MCF 10A (cell line): ENCODE measurements at regions not wholly inside any gene's neighbourhood (a gene's known extent, or its start where the extent isn't known, plus 50 kb on each side); places are given as distances from the start of the nearest gene placed in this dataset.

ENCODE experiments used
- BruUV-seq: library from RNA; stranded (reverse); fragments of 400-500 nt; replicated peaks from 2 replicates; lab custom pipeline; 2021; lab: Mats Ljungman, UMichigan
- CTCF ChIA-PET: fragments of 300-600 bp; sonication (Branson Sonifier 250); formaldehyde crosslinking; extraction: SDS; loops from one replicate; lab custom pipeline; 2021; ENCODE audit warnings: antibody characterized with exemption, inconsistent platforms; lab: Yijun Ruan, JAX
- POLR2A ChIA-PET: fragments of 300-600, 350-650 bp; sonication (Branson Sonifier 250); formaldehyde crosslinking; extraction: SDS; loops from one replicate; lab custom pipeline; 2020; ENCODE audit warnings: antibody characterized with exemption, inconsistent platforms; lab: Yijun Ruan, JAX
- DNase-seq: peaks from one replicate; pipeline ENCODE4 v3.0.0-alpha.2; 2018; ENCODE audit not compliant: unreplicated experiment
- H3K27ac Mint-ChIP-seq: one replicate; pipeline ENCODE4 v1.8.0; 2022; ENCODE audit warnings: mild to moderate bottlenecking, low read depth, mixed read lengths; ENCODE audit not compliant: unreplicated experiment
- H3K27me3 Mint-ChIP-seq: one replicate; pipeline ENCODE4 v1.8.0; 2022; ENCODE audit warnings: mixed read lengths; ENCODE audit not compliant: insufficient read depth, unreplicated experiment
- H3K36me3 Mint-ChIP-seq: one replicate; pipeline ENCODE4 v1.8.0; 2022; ENCODE audit warnings: mild to moderate bottlenecking, moderate library complexity, mixed read lengths; ENCODE audit not compliant: insufficient read depth, unreplicated experiment
- H3K4me1 Mint-ChIP-seq: one replicate; pipeline ENCODE4 v1.8.0; 2022; ENCODE audit warnings: mixed read lengths; ENCODE audit not compliant: insufficient read depth, unreplicated experiment
- H3K4me3 Mint-ChIP-seq: one replicate; pipeline ENCODE4 v1.8.0; 2022; ENCODE audit warnings: mild to moderate bottlenecking, moderate library complexity, mixed read lengths; ENCODE audit not compliant: unreplicated experiment
- H3K9me3 Mint-ChIP-seq: one replicate; pipeline ENCODE4 v1.8.0; 2022; ENCODE audit warnings: mixed read lengths; ENCODE audit not compliant: unreplicated experiment
- intact Hi-C: fragments of 100-400 bp; cut with micrococcal nuclease; formaldehyde crosslinking; loops from 2 replicates; pipeline ENCODE4 v1.14.1; 2022
- TF ChIP-seq, protein P1 (sequence below): fragments of 200-600 bp; IDR thresholded peaks from one replicate; pipeline ENCODE4 v1.8.0; 2022; ENCODE audit warnings: antibody characterized with exemption, mild to moderate bottlenecking; ENCODE audit not compliant: unreplicated experiment

DNA sequence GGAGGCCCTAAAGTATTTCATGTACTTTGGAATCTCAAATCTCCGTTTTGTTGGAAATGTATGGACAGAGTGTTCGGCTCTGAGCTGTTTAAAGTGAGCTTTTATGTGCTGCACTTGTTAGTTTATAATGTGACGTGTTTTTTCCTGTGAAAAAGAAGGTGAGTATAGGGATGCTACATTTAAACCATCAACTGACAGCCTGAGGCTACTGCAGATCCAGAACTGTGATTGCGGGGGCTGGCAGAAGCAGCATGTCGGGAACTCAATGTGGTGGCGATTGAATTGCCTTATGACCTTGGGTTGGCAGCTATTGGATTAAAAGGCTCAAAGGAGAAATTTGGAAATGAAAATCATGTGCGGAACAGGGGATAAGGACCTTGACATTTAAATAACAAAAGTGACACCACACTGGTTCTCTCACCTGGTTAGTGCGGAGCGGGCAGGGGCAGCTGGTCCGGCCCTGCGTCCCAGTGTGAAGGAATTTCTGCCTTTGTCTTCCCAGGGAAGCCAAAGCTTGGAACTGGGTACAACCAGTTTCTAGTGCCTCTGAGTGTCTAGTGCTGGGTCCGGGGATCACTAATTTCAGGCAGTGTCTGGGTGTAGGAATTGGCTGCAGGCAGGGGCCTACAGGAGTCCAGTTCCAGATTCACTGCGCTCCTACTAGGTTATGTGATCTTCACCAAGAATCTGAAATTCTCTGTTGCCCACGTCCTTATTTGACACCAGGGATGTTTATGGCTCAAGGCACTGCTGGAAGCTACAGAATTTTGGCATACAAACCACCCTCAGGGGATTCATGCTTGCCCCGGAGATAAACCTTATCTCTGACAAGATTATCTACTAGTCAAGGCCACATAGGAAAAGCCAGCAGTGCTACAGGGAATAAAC, 120.7 kb upstream of the ERCC6L2 start:
- H3K36me3 Mint-ChIP-seq = no peaks in the 10 kb centered on the region
- no peaks in the 10 kb centered on the region for H3K9me3 Mint-ChIP-seq
- ChIA-PET CTCF (no interaction called here), POLR2A (interaction anchor here (1.1 kb wide), 1 partner anchor 19 kb away, joined by 3 read pairs; no protein-coding TSS in a partner anchor)
- TF ChIP-seq, protein P1, sequence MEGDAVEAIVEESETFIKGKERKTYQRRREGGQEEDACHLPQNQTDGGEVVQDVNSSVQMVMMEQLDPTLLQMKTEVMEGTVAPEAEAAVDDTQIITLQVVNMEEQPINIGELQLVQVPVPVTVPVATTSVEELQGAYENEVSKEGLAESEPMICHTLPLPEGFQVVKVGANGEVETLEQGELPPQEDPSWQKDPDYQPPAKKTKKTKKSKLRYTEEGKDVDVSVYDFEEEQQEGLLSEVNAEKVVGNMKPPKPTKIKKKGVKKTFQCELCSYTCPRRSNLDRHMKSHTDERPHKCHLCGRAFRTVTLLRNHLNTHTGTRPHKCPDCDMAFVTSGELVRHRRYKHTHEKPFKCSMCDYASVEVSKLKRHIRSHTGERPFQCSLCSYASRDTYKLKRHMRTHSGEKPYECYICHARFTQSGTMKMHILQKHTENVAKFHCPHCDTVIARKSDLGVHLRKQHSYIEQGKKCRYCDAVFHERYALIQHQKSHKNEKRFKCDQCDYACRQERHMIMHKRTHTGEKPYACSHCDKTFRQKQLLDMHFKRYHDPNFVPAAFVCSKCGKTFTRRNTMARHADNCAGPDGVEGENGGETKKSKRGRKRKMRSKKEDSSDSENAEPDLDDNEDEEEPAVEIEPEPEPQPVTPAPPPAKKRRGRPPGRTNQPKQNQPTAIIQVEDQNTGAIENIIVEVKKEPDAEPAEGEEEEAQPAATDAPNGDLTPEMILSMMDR = no peak
- H3K4me1 Mint-ChIP-seq = peaks cover 11% of the 10 kb centered on the region
- H3K27me3 Mint-ChIP-seq = no peaks in the 10 kb centered on the region
- DNase-seq = no peak
- no peak overlapping the region for H3K27ac Mint-ChIP-seq
- intact Hi-C loops = no loop called here
- BruUV-seq = no TSS peak
- H3K4me3 Mint-ChIP-seq = no peak overlapping the region

DNA sequence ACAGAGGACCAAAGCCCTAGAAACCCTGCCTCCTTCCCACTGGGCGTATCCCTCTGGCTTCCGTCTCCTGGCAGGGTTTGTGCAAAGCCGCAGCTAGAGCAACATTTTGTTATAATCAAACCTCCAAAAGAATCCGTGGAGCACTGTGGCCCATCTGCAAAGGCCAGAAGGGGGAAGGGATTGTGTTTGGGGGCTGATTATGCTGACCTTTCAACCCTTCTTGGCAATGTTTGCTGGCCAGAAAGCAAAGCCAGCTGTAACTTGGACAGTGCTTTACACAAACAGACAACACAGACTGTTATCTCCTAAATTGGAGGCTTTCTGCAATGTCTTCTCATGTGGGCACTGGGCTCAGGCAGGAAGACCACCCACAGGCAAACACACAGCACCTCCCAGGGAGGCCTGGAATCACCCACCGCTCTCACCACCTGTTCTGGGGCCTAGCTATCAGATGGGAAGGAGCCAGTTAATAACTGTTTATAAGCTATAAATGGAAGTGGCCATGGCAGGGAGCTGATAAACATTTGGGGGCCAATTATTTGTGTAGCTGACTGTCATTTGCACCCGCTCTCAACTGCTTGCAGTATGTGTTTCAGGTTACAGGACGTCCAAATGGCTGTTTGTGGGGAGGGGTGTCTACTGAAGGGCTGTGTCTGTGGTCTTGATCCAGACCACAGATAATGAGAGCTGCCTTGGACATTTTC, 121.6 kb upstream of the ERCC6L2 start:
- H3K36me3 Mint-ChIP-seq = no peaks in the 10 kb centered on the region
- CTCF ChIA-PET = no interaction called here
- peaks cover 11% of the 10 kb centered on the region for H3K4me1 Mint-ChIP-seq
- intact Hi-C loops = no loop called here
- no peak overlapping the region for H3K4me3 Mint-ChIP-seq
- H3K9me3 Mint-ChIP-seq = no peaks in the 10 kb centered on the region
- TF ChIP-seq, protein P1 = no peak
- DNase-seq = no peak
- no peaks in the 10 kb centered on the region for H3K27me3 Mint-ChIP-seq
- no TSS peak for BruUV-seq
- no peak overlapping the region for H3K27ac Mint-ChIP-seq
- POLR2A ChIA-PET = no interaction called here

DNA sequence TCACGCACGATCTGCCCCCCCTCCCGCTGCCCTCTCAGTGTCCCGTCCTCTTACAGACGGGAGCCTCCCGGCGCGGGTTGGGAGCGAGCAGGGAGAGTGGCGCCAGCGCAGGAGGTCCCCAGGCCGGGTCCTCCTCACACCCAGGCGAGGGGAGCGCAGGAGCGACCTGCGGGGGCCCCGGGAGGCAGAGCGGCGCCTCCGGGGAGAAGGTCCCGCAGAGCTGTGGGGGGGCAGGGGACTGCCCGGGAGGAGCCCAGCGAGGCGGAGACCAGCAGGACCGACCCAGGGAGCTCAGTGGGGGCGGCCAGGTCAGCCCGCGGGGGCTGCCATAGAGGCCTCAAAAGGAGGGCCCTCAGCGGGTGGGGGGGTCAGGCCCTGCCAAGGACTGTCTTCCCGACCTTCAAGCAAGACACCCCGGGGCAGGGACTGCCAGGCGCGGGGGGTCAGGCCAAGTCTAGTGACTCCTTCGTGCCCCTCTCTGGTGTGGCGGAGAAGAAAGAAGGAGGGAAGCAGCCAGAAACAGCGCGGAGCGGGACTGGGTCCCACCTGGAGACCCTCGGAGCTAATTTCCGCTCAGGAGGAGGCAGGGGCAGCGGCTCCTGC, 123.3 kb upstream of the ERCC6L2 start:
- Mint-ChIP-seq H3K9me3 (no peaks in the 10 kb centered on the region), H3K4me1 (peaks cover 6% of the 10 kb centered on the region), H3K4me3 (no peak overlapping the region), H3K27ac (no peak overlapping the region), H3K36me3 (no peaks in the 10 kb centered on the region), H3K27me3 (no peaks in the 10 kb centered on the region)
- DNase-seq = no peak
- BruUV-seq = no TSS peak
- intact Hi-C loops = no loop called here
- ChIA-PET CTCF (no interaction called here), POLR2A (interaction anchor here (0.7 kb wide), 1 partner anchor 243 kb away, joined by 4 read pairs; no protein-coding TSS in a partner anchor)
- TF ChIP-seq, protein P1 = no peak

DNA sequence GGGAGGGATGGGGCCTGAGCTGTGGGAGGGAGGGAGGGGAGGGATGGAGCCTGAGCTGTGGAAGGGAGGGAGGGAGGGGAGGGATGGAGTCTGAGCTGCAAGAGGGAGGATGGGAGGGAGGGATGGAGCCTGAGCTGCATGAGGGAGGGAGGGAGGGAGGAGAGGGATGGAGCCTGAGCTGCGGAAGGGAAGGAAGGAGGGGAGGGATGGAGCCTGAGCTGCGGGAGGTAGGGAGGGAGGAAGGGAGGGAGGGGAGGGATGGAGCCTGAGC, 124.0 kb upstream of the ERCC6L2 start:
- intact Hi-C loops = no loop called here
- Mint-ChIP-seq H3K36me3 (no peaks in the 10 kb centered on the region), H3K27me3 (no peaks in the 10 kb centered on the region), H3K9me3 (no peaks in the 10 kb centered on the region), H3K4me1 (no peaks in the 10 kb centered on the region), H3K4me3 (no peak overlapping the region), H3K27ac (no peak overlapping the region)
- DNase-seq = no peak
- BruUV-seq = no TSS peak
- POLR2A ChIA-PET = no interaction called here
- TF ChIP-seq, protein P1 = no peak
- CTCF ChIA-PET = no interaction called here
